ENCODE measurements at regions not wholly inside any gene's neighbourhood (a gene's known extent, or its start where the extent isn't known, plus 50 kb on each side); places are given as distances from the start of the nearest gene placed in this dataset.

DNA sequence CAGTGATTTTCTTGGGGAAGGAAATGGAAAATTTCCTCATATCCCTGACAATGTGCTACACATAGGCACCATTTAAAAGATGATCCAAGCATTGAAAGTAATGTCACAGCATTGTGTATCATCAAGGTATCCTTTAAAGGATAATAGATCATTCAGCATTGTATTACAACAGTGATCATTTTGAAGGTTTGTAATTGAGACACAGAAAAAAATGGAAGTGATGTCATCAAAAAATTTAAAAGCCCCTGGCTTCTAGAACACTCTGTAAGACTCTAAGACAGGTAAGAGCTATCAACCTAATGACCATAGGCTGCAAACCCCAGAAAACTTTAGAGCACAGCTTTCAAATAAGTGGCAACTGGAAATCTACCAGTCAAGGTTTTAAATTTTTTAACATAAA is 271.4 kb downstream of the ETAA1 start:
- no peak for DNase-seq
- Mint-ChIP-seq H3K4me1 (no peaks in the 10 kb centered on the region), H3K4me3 (no peak overlapping the region), H3K27ac (no peak overlapping the region), H3K27me3 (no peaks in the 10 kb centered on the region), H3K9me3 (no peaks in the 10 kb centered on the region), H3K36me3 (ENCODE audit: low read depth) (no peaks in the 10 kb centered on the region)
- POLR2A ChIA-PET: no interaction called here
- CTCF ChIA-PET: no interaction called here

DNA sequence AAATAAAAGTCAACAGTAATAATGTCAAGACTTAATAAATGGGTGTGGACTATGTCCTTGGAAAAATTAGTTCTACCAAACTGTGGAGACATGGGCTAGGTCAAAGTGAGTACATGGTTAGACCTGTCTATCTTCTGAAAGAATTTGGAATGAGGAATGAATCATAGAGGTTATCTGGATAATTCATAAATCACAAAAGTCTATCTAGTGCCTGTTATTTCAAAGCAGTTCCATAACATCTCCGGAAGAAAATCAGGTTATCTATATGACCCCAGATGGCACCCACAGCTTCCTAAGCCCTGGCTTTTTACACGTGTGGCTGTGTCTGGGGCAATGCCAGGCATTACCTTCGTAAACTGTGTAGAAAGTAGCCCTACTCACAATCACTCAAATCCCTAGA is 272.0 kb downstream of the ETAA1 start:
- Mint-ChIP-seq H3K4me1 (no peaks in the 10 kb centered on the region), H3K9me3 (no peaks in the 10 kb centered on the region), H3K36me3 (ENCODE audit: low read depth) (no peaks in the 10 kb centered on the region), H3K27me3 (no peaks in the 10 kb centered on the region), H3K4me3 (no peak overlapping the region), H3K27ac (no peak overlapping the region)
- CTCF ChIA-PET: no interaction called here
- DNase-seq: no peak
- POLR2A ChIA-PET: no interaction called here

DNA sequence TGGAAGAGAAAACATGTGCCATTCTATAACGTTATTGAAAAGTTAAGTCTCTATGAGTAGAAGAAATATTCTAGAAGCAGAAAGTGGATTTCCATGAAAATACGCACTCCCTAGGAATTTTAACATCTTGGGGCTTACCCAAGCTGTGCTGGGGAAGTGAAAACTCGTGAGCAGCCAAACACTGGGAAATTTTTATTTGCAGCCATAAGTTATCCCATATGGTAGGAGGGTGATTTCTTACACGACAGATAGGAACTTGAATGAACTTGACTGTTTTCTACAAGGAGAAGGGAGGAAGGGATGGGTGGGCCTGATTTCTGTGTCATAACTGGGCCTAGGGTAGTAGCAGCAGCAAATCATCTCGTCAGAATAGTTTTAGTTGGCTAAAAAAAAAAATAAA is 272.6 kb downstream of the ETAA1 start:
- Mint-ChIP-seq H3K27me3 (no peaks in the 10 kb centered on the region), H3K36me3 (ENCODE audit: low read depth) (no peaks in the 10 kb centered on the region), H3K9me3 (no peaks in the 10 kb centered on the region), H3K4me3 (no peak overlapping the region), H3K4me1 (no peaks in the 10 kb centered on the region), H3K27ac (no peak overlapping the region)
- DNase-seq: no peak
- CTCF ChIA-PET: no interaction called here
- POLR2A ChIA-PET: no interaction called here

DNA sequence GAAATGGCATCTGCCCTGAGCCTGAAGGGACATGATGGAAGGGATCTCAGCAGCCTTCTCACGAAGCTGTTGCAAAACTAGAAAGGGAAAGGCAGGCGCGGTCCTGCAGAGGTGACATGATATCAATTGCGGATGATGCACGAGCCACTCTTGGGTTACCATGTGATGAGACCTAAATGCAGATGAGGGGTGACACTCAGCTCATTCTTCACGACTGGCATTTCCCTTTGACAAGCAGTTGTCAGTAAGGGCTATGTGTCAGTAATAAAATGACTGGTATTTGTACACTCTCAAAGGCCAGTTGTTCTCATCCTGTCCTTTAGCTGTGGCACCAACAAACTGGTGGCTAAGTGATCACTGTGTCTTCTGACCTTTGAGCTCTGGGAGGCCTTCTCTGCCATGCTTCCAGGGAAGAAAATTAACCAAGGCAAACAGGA is 273.6 kb downstream of the ETAA1 start:
- H3K27ac Mint-ChIP-seq: no peak overlapping the region
- DNase-seq: no peak
- H3K9me3 Mint-ChIP-seq: no peaks in the 10 kb centered on the region
- POLR2A ChIA-PET: no interaction called here
- H3K27me3 Mint-ChIP-seq: no peaks in the 10 kb centered on the region
- CTCF ChIA-PET: no interaction called here
- H3K36me3 Mint-ChIP-seq (ENCODE audit: low read depth): no peaks in the 10 kb centered on the region
- no peaks in the 10 kb centered on the region for H3K4me1 Mint-ChIP-seq
- H3K4me3 Mint-ChIP-seq: no peak overlapping the region

DNA sequence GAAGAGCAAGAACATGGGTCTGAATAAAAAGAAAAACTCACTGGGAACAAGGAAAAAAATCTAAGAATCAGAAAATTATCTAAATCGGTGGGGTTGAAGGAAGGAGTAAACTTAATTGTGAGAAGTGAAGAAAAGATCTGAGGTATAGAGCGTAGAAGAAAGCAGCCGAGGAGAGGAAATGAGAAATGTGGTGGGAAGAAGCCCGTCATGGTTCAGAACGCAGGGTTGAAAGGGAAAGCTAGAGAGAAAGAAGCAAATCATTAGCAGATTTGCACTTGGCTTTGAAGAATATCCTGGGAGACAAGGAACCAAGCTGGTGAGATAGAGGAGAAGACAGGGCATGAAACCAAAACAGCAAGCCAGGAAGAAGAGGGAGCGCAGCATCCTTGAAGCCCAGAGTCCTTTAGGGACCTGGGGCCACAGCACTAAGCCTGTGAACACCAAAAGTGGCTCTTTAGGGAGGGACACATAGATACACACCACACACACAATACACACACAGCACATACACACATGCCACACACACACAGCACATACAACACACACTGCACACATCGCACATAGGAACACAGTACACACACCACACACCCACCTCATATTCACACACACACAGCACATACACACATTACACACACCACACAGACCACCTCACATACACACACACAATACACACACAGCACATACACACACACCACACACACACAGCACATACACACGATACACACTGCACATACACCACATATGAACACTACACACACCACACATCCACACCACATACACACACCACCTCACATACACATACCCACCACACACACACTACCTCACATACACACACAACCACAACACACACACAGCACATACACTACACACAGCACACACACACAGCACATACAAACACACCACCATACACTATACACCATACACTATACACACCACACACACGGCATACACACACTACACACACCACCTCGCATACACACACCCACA is 274.6 kb downstream of the ETAA1 start:
- DNase-seq: no peak
- ChIA-PET POLR2A (no interaction called here), CTCF (no interaction called here)
- Mint-ChIP-seq H3K36me3 (ENCODE audit: low read depth) (no peaks in the 10 kb centered on the region), H3K9me3 (no peaks in the 10 kb centered on the region), H3K27ac (no peak overlapping the region), H3K4me1 (no peaks in the 10 kb centered on the region), H3K27me3 (no peaks in the 10 kb centered on the region), H3K4me3 (no peak overlapping the region)

DNA sequence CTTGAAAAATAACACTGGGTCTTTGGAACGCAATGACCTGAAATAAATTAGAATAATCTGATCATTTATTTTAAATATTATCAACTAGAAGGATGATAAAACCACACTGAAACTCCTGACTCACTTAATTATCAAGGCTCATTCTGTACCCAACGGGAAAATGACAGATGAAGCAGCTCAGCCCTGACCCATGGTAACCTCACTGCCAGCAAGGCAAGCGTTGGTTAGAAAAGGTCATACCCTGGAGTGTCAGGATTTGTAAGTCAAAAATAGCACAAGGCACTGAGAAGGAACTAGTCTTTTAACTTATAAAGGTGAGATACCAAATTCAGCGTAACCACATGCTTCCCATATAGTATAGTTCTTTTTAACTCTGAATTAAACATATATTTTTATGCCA is 277.5 kb downstream of the ETAA1 start:
- Mint-ChIP-seq H3K4me1 (no peaks in the 10 kb centered on the region), H3K27me3 (no peaks in the 10 kb centered on the region), H3K27ac (no peak overlapping the region), H3K36me3 (ENCODE audit: low read depth) (no peaks in the 10 kb centered on the region), H3K4me3 (no peak overlapping the region), H3K9me3 (no peaks in the 10 kb centered on the region)
- no peak for DNase-seq
- ChIA-PET CTCF (no interaction called here), POLR2A (no interaction called here)

DNA sequence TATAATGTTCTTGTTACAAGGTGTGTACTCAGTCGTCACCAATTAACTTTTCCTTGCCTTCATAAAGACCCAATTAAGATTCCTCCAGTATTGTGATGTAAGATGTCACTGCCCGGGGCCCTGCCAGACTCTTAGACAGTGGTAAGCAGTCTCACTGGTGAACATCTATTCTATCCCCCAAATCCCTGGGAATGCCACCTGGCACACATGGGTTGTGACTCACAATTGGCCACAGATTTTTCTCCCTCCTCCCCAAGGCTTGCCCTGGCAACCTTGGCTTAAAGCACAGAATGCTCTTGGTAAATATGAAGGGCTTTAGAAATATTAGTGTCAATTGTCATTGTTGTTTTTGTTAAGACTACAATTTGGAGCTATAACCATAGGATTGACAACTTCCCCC is 287.9 kb downstream of the ETAA1 start:
- Mint-ChIP-seq H3K4me3 (no peak overlapping the region), H3K4me1 (no peaks in the 10 kb centered on the region), H3K27ac (no peak overlapping the region), H3K27me3 (no peaks in the 10 kb centered on the region), H3K9me3 (no peaks in the 10 kb centered on the region), H3K36me3 (ENCODE audit: low read depth) (no peaks in the 10 kb centered on the region)
- no peak for DNase-seq
- POLR2A ChIA-PET: no interaction called here
- CTCF ChIA-PET: no interaction called here

DNA sequence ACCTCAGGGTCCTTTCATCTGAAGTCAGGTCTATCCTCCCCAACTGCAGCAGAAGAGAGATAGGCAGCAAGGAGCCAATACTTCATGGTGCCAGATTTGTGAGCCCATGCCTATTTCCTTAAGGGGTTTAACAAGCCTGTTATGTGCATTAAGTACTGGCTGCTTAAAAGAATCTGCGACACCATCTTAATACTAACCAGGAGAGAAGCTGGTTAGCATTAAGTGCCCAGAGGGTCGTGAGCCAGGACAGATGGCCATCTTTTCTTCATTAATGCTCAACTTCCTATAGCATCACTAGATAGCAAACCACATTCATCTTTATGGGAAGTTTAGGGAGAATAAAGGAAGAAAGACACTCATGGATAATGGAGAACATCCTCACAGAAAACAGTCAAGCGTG is 289.1 kb downstream of the ETAA1 start:
- H3K9me3 Mint-ChIP-seq: no peaks in the 10 kb centered on the region
- H3K4me3 Mint-ChIP-seq: no peak overlapping the region
- ChIA-PET CTCF (no interaction called here), POLR2A (no interaction called here)
- no peak for DNase-seq
- no peaks in the 10 kb centered on the region for H3K27me3 Mint-ChIP-seq
- no peaks in the 10 kb centered on the region for H3K36me3 Mint-ChIP-seq (ENCODE audit: low read depth)
- H3K27ac Mint-ChIP-seq: no peak overlapping the region
- H3K4me1 Mint-ChIP-seq: no peaks in the 10 kb centered on the region

DNA sequence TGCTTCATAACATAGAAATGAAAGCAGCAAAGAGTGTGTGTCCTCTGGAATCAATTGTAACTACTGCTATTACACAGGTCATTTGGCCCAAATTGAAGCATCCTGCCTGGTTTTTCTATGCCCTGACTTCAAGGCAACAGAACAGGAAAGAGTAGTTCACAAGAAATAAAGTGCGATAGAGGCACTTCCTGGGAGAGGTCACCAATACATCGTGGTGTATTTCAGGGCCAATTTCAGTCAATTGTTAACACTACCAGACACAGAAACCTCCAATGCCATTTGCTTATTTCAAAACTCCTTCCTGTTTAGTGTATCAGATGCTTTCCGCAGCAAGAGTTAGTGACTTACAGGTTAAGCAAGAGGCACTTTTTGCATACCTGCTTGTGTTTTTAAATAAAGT is 292.1 kb downstream of the ETAA1 start:
- Mint-ChIP-seq H3K27ac (no peak overlapping the region), H3K4me1 (no peaks in the 10 kb centered on the region), H3K4me3 (no peak overlapping the region), H3K36me3 (ENCODE audit: low read depth) (no peaks in the 10 kb centered on the region), H3K27me3 (no peaks in the 10 kb centered on the region), H3K9me3 (no peaks in the 10 kb centered on the region)
- DNase-seq: no peak
- CTCF ChIA-PET: no interaction called here
- POLR2A ChIA-PET: no interaction called here

DNA sequence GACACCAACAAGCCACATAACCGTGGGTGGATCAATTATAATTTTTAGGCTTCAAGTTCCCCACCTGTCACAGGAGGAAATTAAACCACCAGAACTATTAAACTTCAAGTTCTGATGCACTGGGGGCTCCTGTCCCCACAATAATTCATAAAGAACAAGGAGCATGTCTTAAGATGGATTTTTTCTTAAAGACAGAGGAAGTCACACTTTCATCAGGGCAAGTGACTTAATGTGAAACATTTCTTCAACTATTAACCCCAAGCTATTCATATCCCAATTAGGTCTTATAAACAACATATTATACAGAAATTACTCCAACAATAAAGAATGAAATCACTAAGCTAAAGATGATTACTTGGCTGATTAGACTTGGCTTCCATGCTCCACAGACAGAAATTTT is 292.5 kb downstream of the ETAA1 start:
- Mint-ChIP-seq H3K36me3 (ENCODE audit: low read depth) (no peaks in the 10 kb centered on the region), H3K27ac (no peak overlapping the region), H3K4me3 (no peak overlapping the region), H3K9me3 (no peaks in the 10 kb centered on the region), H3K27me3 (no peaks in the 10 kb centered on the region), H3K4me1 (no peaks in the 10 kb centered on the region)
- ChIA-PET POLR2A (no interaction called here), CTCF (no interaction called here)
- no peak for DNase-seq

DNA sequence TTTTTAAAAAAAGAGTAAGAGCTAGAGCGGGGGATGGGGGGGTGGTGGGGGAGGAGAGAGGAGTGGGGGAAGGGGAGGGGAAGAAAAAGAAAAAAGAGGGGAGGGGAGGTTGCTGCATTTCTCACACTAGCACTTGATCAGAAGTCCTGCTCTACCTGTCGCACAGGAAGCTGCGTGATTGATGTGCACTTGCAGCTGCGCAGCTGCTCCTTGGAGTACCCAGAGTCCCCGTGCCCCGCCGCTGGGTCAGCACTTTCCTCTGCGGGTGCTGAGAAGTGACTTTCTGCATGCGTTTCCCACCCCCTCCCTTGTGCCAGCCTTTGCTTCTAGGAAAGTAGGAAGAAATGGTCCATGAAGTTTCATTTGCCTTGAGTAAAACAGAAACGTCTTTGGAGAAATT is 297.3 kb downstream of the ETAA1 start:
- ChIA-PET POLR2A (no interaction called here), CTCF (no interaction called here)
- no peaks in the 10 kb centered on the region for H3K4me1 Mint-ChIP-seq
- H3K9me3 Mint-ChIP-seq: no peaks in the 10 kb centered on the region
- no peak overlapping the region for H3K4me3 Mint-ChIP-seq
- no peak overlapping the region for H3K27ac Mint-ChIP-seq
- no peaks in the 10 kb centered on the region for H3K36me3 Mint-ChIP-seq (ENCODE audit: low read depth)
- no peak for DNase-seq
- H3K27me3 Mint-ChIP-seq: no peaks in the 10 kb centered on the region

DNA sequence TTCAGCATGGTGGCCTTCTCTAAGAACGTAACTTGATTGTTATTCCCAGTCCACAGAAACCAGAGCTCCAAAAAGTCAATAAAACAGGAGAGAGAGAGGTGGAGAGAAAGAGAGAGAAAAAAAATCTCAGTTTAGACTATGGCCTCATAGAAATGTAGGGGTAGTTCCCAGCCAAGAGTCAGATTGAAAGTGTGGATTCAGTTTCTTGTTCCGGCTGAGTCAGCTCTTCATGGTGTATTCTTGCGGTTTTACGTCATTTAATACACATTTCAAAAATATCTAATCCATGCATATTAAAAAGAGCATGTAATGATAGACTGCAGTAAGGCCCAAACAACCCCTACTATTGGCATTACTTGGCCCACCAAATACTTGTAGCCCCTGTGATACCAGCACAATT is 303.9 kb downstream of the ETAA1 start:
- Mint-ChIP-seq H3K36me3 (ENCODE audit: low read depth) (no peaks in the 10 kb centered on the region), H3K9me3 (no peaks in the 10 kb centered on the region), H3K27me3 (no peaks in the 10 kb centered on the region), H3K4me3 (no peak overlapping the region), H3K27ac (no peak overlapping the region), H3K4me1 (no peaks in the 10 kb centered on the region)
- ChIA-PET CTCF (no interaction called here), POLR2A (no interaction called here)
- no peak for DNase-seq

DNA sequence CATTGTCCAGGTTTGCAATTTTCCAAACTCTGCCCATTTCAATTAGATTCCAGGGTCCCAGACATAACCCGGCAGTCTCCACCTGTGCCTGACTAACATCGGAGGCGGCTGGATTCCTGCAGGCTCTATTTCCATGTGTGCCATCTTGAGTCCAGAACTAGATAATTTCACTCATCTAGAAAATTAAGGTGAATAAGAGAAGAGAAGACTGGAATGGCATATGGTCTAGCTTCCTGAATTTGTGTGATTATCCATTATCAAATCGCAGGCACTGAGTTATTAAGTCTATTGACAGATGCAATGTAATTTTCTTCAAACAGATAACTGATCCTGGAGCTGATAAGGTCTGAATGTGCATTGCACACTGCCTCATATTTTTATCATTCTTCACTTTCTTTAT is 305.2 kb downstream of the ETAA1 start:
- Mint-ChIP-seq H3K36me3 (ENCODE audit: low read depth) (no peaks in the 10 kb centered on the region), H3K4me1 (no peaks in the 10 kb centered on the region)

DNA sequence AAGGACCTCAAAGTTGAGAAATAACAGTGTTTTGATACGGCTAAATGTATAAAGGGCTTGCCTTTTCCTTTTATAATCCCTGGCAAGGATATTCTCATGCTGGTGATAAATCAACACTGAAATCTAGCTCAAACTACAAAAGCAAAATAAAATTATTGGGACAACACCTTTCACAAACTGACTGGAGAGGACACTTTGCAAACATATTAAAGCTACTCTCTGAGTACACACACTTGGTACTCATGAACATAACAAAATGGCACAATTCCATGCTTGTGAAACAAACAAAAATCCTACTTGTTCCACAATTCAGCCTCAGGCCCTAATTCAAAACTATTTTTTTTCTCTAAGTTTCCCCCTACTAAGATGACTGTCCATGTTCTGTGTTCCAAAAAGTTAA is 305.8 kb downstream of the ETAA1 start:
- ChIA-PET CTCF (no interaction called here), POLR2A (no interaction called here)
- Mint-ChIP-seq H3K36me3 (ENCODE audit: low read depth) (no peaks in the 10 kb centered on the region), H3K27me3 (no peaks in the 10 kb centered on the region), H3K27ac (no peak overlapping the region), H3K4me1 (no peaks in the 10 kb centered on the region), H3K9me3 (no peaks in the 10 kb centered on the region), H3K4me3 (no peak overlapping the region)
- DNase-seq: no peak

More for the DNA sequence above, 305.2 kb downstream of the ETAA1 start:
- ChIA-PET CTCF (no interaction called here), POLR2A (no interaction called here)
- no peak overlapping the region for H3K4me3 Mint-ChIP-seq
- H3K9me3 Mint-ChIP-seq: no peaks in the 10 kb centered on the region
- no peak overlapping the region for H3K27ac Mint-ChIP-seq
- H3K27me3 Mint-ChIP-seq: no peaks in the 10 kb centered on the region
- no peak for DNase-seq
